ENCODE measurements at regions not wholly inside any gene's neighbourhood (a gene's known extent, or its start where the extent isn't known, plus 50 kb on each side); places are given as distances from the start of the nearest gene placed in this dataset.
A peak's percentile ranks its signal among the peaks of the same experiment; 100 is the strongest.
"Not testable (repeated sequence)": the region's sequence is repeated elsewhere in the genome, so short reads cannot be mapped to it uniquely, and the experiment has no call there.

DNA sequence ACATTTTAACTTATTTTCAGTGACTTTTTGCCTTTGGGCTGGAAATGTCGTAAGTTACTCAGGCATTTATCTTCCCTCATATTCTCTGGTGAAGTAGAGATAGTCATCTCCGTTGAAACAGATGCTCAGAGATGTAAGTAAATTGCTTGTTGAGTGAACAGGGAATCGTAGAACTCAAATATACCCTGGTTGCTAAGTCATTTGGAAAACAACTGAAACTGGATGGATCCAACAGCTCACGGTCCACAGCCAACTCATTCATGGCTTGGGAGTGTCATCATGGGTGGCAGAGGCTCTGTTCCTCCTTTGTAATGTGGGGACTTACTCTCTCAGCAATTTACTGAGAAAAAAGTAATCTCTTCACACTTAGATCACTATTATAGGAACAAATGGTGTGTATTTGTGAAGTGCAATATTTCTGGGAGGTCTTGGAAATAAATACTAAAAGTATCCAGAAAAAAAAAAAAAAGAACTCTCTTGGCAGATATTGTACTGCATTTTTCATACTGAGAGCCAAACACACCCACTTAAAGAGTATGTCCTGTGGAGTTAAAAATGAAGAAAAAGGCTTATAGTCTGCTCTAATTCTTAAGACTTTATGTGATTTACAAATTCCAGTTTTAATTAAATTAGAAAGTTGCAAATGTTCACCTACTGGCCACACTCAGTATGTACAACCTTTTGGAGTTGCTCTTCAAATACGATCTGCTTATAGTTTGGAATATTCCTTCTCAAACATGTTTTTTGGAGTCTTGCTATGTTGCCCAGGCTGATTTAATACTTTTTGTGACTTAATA, 107.4 kb downstream of the LEPR start:
- DNase-seq (ENCODE audit: low spot score): peak; percentile 38

DNA sequence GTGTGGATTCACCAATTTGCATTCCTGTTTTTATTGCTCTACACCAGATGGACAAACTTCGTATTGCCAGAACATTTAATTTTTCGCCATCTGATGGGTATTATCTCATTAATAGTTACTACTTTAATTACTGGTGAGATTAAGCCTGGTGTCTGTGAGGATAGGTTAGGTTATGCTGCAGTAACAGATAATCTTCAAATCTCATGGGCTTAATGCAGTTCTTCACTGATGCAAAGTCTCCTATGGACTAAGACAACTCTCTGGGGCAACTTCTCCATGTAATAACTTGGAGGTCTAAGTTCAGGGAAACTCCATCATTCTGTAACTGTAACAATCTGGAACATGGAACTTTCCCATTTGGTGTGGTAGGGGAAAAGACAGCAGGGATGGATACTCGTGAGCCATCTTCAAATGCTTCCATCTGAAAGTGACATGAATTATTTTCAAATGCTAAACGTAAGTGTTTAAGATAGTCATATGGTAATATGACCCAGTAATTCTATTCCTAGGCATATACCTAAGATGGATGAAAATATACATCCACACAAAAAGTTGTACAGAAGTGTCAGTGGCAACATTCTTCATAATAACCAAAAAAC, 111.6 kb downstream of the LEPR start:
- DNase-seq (ENCODE audit: low spot score): no peak

DNA sequence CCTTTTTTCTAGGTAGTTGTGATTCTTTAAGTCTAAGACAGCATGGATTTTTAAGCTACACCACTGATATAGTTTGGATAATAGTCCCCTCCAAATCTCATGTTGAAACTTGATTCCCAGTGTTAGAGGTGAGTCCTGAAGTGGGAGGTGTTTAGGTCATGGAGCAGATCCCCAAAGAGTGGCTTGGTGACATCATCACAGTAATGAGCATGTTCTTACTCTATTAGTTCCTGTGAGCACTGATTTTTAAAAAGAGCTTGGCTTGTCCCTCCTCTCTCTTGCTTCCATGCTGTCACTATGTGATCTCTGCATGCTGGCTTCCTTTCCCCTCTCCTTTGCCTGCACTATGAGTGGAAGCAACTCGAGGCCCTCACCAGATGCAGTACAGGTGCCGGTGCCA, 115.5 kb downstream of the LEPR start:
- DNase-seq (ENCODE audit: low spot score): no peak

DNA sequence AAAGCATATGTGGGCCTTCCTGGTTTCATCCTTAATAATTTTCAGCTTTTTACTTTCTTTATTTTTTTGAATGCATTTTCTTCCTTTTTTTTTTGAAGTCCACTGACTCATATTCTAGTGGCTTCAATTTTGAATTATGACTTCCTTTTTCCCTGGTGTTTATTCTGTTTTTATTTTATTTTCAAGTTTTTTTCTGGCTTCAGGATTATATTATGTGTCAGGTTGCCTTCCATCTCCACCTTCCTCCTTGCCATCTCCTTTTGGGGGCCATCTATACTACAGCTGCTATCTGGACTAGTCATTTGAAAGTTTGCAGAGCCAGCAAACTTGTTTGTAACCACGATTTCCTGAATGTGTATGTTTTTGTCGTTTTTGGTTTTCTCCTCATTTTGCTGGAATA, 117.6 kb downstream of the LEPR start:
- no peak for DNase-seq (ENCODE audit: low spot score)

DNA sequence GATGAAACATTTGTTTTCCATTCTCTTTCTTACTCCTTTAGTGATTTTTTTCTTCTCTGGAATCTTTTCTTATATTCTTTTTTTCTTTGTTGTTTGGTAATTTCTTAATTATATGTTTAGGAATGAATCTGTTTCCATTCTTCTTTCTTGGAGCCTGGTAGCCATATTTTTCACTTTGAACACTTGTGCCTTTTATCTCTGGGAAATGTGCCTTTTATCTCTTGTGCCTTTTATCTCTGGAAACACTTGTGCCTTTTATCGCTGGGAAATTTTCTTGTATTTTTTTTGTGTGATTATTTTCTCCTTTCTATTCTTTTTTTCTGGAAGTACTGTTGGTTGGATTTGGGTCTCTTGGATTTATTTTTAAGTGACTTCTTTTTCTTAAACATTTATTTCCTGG, 118.2 kb downstream of the LEPR start:
- DNase-seq (ENCODE audit: low spot score): no peak

DNA sequence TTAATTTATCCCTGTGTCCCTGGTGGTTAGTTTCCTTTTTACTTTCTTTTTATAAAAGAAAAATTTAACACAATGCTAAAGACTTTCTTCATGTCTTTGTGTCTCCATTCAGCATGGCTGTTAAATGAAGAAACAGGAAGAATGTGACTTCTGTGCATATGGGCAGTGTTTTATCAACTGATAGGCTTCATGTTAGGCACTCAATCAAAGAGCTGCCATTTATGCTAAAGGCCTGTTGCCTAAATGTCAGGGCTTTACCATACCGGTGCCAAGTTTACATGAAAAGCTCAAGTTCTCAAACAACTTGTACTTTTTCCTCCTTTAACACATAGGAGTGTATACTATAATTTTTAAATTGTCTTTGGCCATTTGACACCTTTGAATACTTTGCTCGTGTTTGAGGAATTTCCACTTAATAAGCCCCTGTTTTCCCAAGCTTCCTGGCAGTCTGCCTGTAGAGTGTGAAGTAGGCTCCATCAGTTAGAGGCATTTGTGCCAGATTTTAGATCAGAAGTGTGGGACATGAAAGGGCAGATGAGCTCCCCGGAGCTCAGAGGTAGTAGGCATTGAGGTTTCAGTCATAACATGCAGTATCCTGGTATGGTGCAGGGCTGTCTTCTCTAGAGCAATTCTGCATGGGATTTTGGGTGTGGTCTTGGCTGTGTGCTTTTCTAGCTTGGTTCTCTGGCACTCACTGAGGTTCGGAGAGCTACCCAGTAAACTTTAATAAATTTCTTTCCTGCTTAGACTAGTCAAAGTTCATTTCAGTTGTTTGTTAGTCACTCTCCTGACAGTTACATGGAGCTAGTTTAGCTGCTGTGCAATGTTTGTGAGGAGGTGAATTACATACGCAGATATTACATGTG, 119.0 kb downstream of the LEPR start:
- DNase-seq (ENCODE audit: low spot score): no peak

DNA sequence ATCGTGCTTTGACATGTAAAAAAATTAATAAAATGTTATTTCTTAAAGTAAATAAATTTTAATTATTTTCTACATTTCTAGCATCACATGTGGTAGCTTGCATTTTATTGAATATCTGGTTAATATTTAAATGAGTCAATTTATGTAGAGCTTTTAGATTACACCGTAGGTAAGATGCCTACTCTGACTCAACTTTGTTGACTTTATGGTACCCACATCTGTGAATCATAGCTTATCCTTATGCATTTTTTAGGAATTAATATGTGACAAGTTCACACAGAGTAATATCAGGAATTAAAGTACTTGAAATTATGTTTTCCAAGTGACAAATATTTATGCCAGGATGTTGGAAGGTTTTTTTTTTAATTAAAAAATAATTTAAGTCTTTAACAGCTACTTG, 120.7 kb downstream of the LEPR start:
- no peak for DNase-seq (ENCODE audit: low spot score)

DNA sequence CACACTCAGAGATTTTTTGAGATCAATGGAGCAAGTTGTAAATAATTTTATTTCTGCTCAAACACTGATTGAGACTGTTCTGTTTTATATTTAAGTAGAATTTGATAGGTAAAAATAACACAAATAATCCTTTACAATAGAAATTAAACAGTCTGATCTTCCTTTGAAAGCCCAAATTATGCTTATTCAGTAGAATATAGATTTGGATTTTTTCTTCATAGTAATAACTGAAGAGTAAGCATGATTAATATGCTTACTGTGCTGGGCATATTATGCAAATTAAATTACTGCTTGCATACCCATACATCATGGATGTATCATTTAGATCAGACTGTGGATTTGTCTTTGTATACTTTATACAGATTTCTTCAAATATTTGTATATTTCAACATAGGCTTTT, 121.4 kb downstream of the LEPR start:
- DNase-seq (ENCODE audit: low spot score): no peak

DNA sequence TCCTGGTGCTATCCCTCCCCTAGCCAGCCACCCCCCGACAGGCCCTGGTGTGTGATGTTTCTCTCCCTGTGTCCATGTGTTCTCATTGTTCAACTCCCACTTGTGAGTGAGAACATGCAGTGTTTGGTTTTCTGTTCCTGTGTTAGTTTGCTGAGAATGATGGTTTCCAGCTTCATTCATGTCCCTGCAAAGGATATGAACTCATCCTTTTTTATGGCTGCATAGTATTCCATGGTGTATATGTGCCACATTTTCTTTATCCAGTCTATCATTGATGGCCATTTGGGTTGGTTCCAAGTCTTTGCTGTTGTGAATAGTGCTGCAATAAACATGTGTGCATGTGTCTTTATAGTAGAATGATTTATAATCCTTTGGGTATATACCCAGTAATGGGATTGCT, 122.1 kb downstream of the LEPR start:
- DNase-seq (ENCODE audit: low spot score): not testable (repeated sequence)

DNA sequence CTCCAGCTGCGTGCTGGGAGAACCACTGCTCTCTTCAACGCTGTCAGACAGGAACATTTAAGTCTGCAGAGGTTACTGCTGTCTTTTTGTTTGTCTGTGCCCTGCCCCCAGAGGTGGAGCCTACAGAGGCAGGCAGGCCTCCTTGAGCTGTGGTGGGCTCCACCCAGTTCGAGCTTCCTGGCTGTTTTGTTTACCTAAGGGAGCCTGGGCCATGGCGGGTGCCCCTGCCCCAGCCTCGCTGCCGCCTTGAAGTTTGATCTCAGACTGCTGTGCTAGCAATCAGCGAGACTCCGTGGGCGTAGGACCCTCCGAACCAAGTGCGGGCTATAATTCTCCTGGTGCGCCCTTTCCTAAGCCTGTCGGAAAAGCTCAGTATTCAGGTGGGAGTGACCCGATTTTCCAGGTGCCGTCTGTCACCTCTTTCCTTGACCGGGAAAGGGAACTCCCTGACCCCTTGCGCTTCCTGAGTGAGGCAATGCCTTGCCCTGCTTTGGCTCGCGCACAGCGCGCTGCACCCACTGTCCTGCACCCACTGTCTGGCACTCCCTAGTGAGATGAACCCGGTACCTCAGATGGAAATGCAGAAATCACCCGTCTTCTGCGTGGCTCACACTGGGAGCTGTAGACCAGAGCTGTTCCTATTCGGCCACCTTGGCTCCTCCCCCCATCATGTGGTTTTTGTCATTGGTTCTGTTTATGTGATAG, 130.0 kb downstream of the LEPR start:
- not testable (repeated sequence) for DNase-seq (ENCODE audit: low spot score)

DNA sequence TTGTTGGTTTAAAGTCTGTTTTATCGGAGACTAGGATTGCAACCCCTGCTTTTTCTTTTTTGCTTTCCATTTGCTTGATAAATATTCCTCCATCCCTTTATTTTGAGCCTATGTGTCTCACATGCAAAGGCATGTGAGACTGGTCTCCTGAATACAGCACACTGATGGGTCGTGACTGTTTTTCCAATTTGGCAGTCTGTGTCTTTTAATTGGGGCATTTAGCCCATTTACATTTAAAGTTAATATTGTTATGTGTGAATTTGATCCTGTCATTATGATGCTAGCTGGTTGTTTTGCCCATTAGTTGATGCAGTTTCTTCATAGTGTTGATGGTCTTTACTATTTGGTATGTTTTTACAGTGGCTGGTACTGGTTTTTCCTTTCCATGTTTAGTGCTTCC, 132.0 kb downstream of the LEPR start:
- not testable (repeated sequence) for DNase-seq (ENCODE audit: low spot score)

DNA sequence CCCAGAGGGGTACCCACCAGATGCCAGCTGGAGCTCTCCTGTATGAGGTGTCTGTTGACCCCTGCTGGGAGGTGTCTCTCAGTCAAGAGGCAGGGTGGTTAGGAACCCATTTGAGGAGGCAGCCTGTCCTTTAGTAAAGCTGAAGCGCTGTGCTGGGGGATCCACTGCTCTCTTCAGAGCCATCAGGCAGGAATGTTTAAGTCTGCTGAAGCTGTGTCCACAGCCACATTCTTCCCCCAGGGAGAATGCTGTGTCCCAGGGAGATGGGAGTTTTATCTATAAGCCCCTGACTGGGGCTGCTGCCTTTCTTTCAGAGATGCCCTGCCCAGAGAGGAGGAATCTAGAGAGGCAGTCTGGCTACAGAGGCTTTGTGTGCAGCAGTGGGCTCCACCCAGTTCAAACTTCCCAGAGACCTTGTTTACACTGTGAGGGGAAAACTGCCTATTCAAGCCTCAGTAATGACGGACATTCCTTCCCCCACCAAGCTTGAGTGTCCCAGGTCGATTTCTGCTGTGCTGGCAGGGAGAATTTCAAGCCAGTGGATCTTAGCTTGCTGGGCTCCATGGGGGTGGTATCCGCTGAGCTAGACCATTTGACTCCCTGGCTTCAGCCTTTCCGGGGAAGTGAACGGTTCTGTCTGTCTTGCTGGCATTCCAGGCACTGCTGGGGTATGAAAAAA, 133.8 kb downstream of the LEPR start:
- DNase-seq (ENCODE audit: low spot score): not testable (repeated sequence)

DNA sequence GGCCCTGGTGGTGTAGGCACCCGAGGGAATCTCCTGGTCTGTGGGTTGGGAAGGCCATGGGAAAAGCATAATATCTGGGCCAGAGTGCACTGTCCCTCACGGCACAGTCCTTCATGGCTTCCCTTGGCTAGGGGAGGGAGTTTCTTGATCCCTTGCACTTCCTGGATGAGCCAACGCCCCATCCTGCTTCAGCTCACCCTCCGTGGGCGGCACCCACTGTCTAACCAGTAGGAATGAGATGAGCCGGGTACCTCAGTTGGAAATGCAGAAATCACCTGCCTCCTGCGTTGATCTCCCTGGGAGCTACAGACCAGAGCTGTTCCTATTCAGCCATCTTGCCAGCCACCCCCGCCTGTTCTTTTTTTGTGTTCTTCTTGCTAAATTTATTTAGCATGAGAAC, 134.4 kb downstream of the LEPR start:
- no peak for DNase-seq (ENCODE audit: low spot score)

DNA sequence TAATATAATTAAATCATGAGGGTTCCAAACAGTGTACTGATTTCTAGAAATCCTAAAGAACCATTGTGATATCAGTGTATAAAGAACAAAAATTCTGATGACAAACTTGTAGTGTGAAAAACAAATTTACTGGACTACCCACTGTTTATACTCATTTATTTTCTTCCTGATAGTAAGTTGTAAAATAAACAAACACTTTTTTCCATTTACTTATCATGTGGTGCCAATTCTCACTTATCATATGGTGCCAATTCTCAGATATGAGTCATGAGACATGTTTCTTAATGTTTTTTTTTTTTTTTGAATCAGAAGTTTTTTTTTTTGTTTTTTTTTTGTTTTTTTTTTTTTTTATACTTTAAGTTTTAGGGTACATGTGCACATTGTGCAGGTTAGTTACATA, 137.7 kb downstream of the LEPR start:
- DNase-seq (ENCODE audit: low spot score): no peak

DNA sequence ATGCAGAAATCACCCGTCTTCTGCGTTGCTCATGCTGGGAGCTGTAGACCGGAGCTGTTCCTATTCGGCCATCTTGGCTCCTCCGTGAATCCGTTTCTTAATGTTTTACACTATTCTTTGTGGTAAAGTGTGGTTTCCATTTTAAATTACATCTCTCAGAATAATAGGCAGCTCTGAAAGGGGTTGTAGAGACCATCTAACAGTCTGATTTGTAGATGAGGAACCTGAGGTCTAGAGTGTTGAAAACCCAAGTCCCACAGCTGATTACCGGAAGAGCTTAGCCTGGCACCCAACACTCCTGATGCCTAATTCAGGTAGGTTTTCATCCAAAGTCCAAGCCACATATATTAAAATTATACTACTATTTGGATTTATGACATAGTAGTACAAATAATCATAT, 144.0 kb downstream of the LEPR start:
- no peak for DNase-seq (ENCODE audit: low spot score)

DNA sequence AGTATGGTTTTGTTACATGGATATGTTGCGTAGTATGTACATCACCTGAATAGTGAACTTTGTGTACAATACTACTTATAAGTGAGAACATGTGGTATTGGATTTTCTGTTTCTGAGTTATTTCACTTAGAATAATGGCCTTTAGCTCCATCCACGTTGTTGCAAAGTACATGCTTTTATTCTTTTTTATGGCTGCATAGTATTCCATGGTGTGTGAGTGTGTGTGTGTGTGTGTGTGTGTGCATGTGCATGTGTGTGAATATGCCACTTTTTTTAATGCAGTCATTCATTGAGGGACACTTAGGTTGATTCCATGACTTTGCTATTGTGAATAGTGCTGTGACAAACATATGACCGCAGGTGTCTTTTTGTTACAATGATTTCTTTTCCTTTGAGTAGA, 147.8 kb downstream of the LEPR start:
- DNase-seq (ENCODE audit: low spot score): no peak

DNA sequence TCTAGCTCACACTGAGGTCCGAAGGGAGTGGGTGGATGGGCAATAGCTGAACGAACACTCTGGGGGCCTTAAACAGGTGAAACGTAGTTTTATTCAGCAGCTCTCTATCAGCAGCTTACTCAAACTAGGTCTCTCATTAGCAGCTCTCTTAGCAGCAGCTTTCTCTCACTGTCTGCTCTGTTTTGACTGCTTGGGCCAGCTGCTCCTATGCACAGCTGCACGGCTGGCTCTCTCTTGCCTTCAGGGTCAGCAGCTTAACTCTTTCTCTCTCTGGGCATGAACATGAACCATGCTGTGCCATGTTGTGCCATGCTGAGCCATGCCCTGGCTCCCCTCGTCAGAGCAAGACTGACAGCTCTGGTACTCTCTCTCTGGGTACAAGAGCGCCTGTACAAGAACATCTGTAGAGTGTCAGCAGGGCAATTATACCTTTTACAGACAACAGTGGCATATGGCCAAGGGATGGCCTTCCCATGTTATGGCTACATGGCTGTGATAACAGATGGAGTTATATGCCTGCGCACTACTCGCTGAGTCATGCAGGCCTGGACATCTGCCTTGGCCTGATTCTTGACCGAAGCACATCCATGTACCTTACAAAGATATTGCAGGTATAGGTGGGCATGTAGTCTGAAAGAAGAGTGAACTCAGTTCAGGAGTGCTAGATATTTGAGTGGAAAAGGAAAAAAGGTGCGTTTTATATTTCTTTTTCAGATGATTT, 152.4 kb downstream of the LEPR start:
- DNase-seq (ENCODE audit: low spot score): no peak

DNA sequence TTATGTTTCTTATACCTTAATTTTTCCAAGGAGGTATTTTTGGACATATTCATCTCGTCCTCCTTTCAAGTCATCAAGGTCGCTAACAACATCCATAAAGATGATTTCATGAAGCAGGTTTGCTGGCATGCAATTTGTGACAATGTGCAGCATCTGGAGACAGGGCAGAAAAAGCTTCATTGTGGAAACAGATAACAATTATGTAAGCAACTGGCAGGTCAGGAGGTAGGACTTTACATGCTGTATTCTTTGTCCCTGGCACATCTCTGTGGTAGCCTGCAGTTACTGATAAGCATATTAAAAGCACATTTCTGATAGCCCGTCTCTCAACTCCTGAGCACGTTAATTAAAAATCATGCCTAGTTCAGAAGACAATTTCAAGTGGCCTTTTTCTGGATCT, 156.8 kb downstream of the LEPR start:
- peak; percentile 18 for DNase-seq (ENCODE audit: low spot score)

DNA sequence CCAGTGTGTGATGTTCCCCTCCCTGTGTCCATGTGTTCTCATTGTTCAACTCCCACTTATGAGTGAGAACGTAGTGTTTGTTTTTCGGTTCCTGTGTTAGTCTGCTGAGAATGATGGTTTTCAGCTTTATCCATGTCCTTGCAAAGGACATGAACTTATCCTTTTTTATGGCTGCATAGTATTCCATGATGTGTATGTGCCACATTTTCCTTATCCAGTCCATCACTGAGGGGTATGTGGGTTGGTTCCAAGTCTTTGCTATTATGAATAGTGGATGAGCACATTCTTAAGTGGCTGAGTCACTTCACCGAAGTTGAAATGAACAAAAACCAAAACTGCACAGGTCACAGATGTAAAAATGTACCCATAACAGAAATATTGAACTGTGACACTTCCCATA, 157.5 kb downstream of the LEPR start:
- DNase-seq (ENCODE audit: low spot score): not testable (repeated sequence)

DNA sequence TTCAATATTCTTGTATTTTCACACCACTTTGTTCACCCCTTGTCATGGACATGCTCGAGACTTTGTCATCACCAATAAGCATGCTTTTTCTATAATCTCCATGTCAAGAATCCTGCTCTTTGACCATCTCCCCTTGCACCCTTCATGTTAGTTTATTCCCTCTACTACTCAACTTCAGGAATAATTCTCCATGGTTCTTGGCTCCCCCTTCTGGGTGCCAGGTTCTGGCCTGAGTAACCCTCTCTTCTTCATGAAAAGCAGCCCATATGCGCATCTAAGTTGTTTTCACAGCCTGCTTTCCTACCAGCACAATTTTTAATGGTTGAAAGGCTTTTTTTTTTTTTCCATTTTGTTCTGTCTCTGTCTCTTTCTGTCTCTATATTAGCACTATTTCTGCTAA, 160.7 kb downstream of the LEPR start:
- no peak for DNase-seq (ENCODE audit: low spot score)

DNA sequence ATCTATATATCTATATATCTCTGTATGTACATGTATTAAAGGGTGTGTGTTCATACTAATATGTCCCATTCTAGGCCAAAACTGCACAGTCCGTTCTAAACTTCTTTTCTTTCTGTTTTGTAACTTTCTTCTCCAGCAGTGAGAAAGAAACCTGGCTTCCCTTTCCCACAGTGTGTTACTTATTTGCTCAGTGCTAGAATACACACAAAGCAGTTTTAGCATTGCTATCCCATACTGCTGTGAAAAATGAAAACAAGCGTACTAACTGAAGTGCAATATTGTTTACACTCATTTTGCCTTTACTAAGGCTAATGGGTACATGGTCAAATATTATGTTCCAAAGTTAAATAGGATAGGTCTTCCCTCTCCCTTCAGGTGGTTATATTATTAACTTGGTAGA, 163.9 kb downstream of the LEPR start:
- DNase-seq (ENCODE audit: low spot score): no peak

Data from hematopoietic multipotent progenitor cell treated with erythropoietin and hydrocortisone succinate and interleukin-3 and kit ligand, for 17 days (in vitro differentiated cells).